ENCODE measurements at regions not wholly inside any gene's neighbourhood (a gene's known extent, or its start where the extent isn't known, plus 50 kb on each side); places are given as distances from the start of the nearest gene placed in this dataset.
"Not testable (repeated sequence)": the region's sequence is repeated elsewhere in the genome, so short reads cannot be mapped to it uniquely, and the experiment has no call there.

- peak overlapping the region; percentile 72 for H3K4me2 ChIP-seq (ENCODE audit: low read length)
- H4K20me1 ChIP-seq (ENCODE audit: low read length); CTCF ChIA-PET; H3F3A ChIP-seq (ENCODE audit: low read length, unreplicated experiment); intact Hi-C loops (cut with micrococcal nuclease); H3K9ac ChIP-seq (ENCODE audit: low read length); POLR2A ChIA-PET (ENCODE audit: unreplicated experiment); H3K79me2 ChIP-seq (ENCODE audit: low read length); H3K9me3 ChIP-seq (ENCODE audit: low read length); H3K9me2 ChIP-seq (replicated peaks; ENCODE audit: low read length); H3K4me3 ChIP-seq (ENCODE audit: low read length); DNase-seq; H3K36me3 ChIP-seq (ENCODE audit: low read depth, low read length); H2AFZ ChIP-seq (ENCODE audit: low read length); H3K27me3 ChIP-seq (ENCODE audit: low read length): not testable (repeated sequence)
- H3K4me1 ChIP-seq (ENCODE audit: insufficient read depth, low read length): peaks cover 37% of the 10 kb centered on the region
- peak overlapping the region; percentile 76 for H3K27ac ChIP-seq (ENCODE audit: low read length)
- ATAC-seq: peak; percentile 79
- TSS peak; percentile 95 for BruUV-seq (replicated peaks)
Measured at GRCh38 chr2:111532682-111533556, 351.1 kb downstream of the ANAPC1 start.

- DNase-seq: peak; percentile 51
- H3K9me2 ChIP-seq (replicated peaks; ENCODE audit: low read length); H3K27me3 ChIP-seq (ENCODE audit: low read length); H3K36me3 ChIP-seq (ENCODE audit: low read depth, low read length); CTCF ChIA-PET; POLR2A ChIA-PET (ENCODE audit: unreplicated experiment); H3F3A ChIP-seq (ENCODE audit: low read length, unreplicated experiment); H3K9me3 ChIP-seq (ENCODE audit: low read length); intact Hi-C loops (cut with micrococcal nuclease); BruUV-seq (replicated peaks); H3K9ac ChIP-seq (ENCODE audit: low read length); H2AFZ ChIP-seq (ENCODE audit: low read length); H4K20me1 ChIP-seq (ENCODE audit: low read length); H3K4me3 ChIP-seq (ENCODE audit: low read length); H3K79me2 ChIP-seq (ENCODE audit: low read length): not testable (repeated sequence)
- Histone ChIP-seq H3K27ac (ENCODE audit: low read length) (peak overlapping the region; percentile 70), H3K4me2 (ENCODE audit: low read length) (peak overlapping the region; percentile 60), H3K4me1 (ENCODE audit: insufficient read depth, low read length) (peaks cover 37% of the 10 kb centered on the region)
- ATAC-seq: peak; percentile 80
Measured at GRCh38 chr2:111533557-111534247, 350.3 kb downstream of the ANAPC1 start.

GRCh38 chr2:111534910-111535352 is 349.1 kb downstream of the ANAPC1 start:
- no peaks in the 10 kb centered on the region for H3K79me2 ChIP-seq (ENCODE audit: low read length)
- no peak overlapping the region for H3K9ac ChIP-seq (ENCODE audit: low read length)
- CTCF ChIA-PET: no interaction called here
- no TSS peak for BruUV-seq (replicated peaks)
- POLR2A ChIA-PET (ENCODE audit: unreplicated experiment): no interaction called here
- H3K4me3 ChIP-seq (ENCODE audit: low read length): no peak overlapping the region
- H3K9me3 ChIP-seq (ENCODE audit: low read length): no peaks in the 10 kb centered on the region
- intact Hi-C loops (cut with micrococcal nuclease): no loop called here
- H3K36me3 ChIP-seq (ENCODE audit: low read depth, low read length): no peaks in the 10 kb centered on the region
- peaks cover 37% of the 10 kb centered on the region for H3K4me1 ChIP-seq (ENCODE audit: insufficient read depth, low read length)
- no peaks in the 10 kb centered on the region for H3K9me2 ChIP-seq (replicated peaks; ENCODE audit: low read length)
- no peak overlapping the region for H2AFZ ChIP-seq (ENCODE audit: low read length)
- ATAC-seq (no peak), DNase-seq (no peak)
- H3K27ac ChIP-seq (ENCODE audit: low read length): peak overlapping the region; percentile 4
- TF ChIP-seq, protein P1, sequence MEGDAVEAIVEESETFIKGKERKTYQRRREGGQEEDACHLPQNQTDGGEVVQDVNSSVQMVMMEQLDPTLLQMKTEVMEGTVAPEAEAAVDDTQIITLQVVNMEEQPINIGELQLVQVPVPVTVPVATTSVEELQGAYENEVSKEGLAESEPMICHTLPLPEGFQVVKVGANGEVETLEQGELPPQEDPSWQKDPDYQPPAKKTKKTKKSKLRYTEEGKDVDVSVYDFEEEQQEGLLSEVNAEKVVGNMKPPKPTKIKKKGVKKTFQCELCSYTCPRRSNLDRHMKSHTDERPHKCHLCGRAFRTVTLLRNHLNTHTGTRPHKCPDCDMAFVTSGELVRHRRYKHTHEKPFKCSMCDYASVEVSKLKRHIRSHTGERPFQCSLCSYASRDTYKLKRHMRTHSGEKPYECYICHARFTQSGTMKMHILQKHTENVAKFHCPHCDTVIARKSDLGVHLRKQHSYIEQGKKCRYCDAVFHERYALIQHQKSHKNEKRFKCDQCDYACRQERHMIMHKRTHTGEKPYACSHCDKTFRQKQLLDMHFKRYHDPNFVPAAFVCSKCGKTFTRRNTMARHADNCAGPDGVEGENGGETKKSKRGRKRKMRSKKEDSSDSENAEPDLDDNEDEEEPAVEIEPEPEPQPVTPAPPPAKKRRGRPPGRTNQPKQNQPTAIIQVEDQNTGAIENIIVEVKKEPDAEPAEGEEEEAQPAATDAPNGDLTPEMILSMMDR (conservative IDR thresholded peaks at IDR 0.05; ENCODE audit: low read depth, low read length): no peak
- TF ChIP-seq EZH2 (IDR thresholded peaks at IDR 0.05; ENCODE audit: low read length, unreplicated experiment) (no peak), EZH2phosphoT487 (IDR thresholded peaks at IDR 0.05; ENCODE audit: borderline replicate concordance, low read length) (no peak)
- H3F3A ChIP-seq (ENCODE audit: low read length, unreplicated experiment): no peaks in the 10 kb centered on the region
- peak overlapping the region; percentile 10; the same call in 1 of the 2 replicates for H3K4me2 ChIP-seq (ENCODE audit: low read length)
- H4K20me1 ChIP-seq (ENCODE audit: low read length): no peaks in the 10 kb centered on the region
- H3K27me3 ChIP-seq (ENCODE audit: low read length): no peaks in the 10 kb centered on the region

Data from PC-3 (cell line).